ENCODE measurements at regions not wholly inside any gene's neighbourhood (a gene's known extent, or its start where the extent isn't known, plus 50 kb on each side); places are given as distances from the start of the nearest gene placed in this dataset.

DNA sequence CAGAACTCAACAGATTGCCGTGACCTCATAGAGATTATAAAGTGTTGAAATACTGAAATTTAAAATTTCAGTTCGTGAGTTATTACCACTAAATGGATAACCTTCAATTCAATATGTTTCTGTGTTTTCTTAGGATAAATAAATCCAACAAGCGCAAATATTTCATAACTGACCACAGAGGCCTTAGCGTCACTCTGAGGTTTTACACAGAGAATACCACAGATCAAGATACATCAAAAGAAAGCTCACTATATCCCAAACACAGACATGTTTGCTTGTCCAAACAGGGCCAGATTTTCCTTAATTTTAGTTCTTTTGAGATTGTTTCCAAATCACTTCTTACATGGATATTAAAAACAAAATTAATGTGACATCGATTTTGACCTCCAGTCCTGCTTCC is 235.8 kb downstream of the EFNB2 start:
- TF ChIP-seq, protein P1, sequence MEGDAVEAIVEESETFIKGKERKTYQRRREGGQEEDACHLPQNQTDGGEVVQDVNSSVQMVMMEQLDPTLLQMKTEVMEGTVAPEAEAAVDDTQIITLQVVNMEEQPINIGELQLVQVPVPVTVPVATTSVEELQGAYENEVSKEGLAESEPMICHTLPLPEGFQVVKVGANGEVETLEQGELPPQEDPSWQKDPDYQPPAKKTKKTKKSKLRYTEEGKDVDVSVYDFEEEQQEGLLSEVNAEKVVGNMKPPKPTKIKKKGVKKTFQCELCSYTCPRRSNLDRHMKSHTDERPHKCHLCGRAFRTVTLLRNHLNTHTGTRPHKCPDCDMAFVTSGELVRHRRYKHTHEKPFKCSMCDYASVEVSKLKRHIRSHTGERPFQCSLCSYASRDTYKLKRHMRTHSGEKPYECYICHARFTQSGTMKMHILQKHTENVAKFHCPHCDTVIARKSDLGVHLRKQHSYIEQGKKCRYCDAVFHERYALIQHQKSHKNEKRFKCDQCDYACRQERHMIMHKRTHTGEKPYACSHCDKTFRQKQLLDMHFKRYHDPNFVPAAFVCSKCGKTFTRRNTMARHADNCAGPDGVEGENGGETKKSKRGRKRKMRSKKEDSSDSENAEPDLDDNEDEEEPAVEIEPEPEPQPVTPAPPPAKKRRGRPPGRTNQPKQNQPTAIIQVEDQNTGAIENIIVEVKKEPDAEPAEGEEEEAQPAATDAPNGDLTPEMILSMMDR (IDR thresholded peaks at IDR 0.05), result no peak
- TF ChIP-seq POLR2A (IDR thresholded peaks at IDR 0.05), result no peak

Data from lower leg skin (tissue), 3 donors.